Peyer's patch (tissue), 4 donors: ENCODE measurements at regions not wholly inside any gene's neighbourhood (a gene's known extent, or its start where the extent isn't known, plus 50 kb on each side); places are given as distances from the start of the nearest gene placed in this dataset.

Source experiments
- POLR2A ChIP-seq, 2 donors: fragments of 450-650 bp; IDR thresholded peaks; one replicate each; pipeline ENCODE4 v1.5.1; 2017; ENCODE audit warnings: antibody characterized with exemption in 2 of 2, mild to moderate bottlenecking in 2 of 2, moderate library complexity in 2 of 2
- TF ChIP-seq, protein P1 (sequence below), 6 experiments: fragments of 450-650 bp in 4 of 6; fragments of 200-600 bp in 2 of 6; sonication (generic) in 1 of 6; IDR thresholded peaks; one replicate each; pipeline ENCODE4 v1.5.1; 2017 to 2019; ENCODE audit warnings: antibody characterized with exemption in 6 of 6, mild to moderate bottlenecking in 3 of 6, moderate library complexity in 1 of 6

DNA sequence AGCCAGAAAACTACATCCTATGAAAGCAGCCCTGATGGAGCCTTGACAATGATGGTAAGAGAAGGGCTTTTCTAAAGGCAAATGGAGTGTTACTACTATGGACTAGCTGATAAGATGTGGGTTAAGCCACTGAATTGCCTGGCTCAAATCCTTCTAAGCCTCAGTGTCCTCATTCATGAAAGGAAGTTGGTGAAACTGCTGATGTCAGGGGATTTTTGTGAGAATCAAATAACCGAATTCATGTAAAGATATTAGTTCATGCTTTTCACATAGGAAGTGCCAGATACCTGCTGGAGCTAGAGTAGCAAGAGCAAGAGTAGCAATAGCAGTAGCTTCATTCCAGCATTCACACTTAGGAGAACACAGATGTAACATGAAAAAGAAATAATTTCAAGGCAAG lies 417.0 kb downstream of the METTL4 start:
- TF ChIP-seq POLR2A (IDR thresholded peaks at IDR 0.05) = no peak
- TF ChIP-seq, protein P1, sequence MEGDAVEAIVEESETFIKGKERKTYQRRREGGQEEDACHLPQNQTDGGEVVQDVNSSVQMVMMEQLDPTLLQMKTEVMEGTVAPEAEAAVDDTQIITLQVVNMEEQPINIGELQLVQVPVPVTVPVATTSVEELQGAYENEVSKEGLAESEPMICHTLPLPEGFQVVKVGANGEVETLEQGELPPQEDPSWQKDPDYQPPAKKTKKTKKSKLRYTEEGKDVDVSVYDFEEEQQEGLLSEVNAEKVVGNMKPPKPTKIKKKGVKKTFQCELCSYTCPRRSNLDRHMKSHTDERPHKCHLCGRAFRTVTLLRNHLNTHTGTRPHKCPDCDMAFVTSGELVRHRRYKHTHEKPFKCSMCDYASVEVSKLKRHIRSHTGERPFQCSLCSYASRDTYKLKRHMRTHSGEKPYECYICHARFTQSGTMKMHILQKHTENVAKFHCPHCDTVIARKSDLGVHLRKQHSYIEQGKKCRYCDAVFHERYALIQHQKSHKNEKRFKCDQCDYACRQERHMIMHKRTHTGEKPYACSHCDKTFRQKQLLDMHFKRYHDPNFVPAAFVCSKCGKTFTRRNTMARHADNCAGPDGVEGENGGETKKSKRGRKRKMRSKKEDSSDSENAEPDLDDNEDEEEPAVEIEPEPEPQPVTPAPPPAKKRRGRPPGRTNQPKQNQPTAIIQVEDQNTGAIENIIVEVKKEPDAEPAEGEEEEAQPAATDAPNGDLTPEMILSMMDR (IDR thresholded peaks at IDR 0.05) = no peak
